GM12872 (cell line): ENCODE measurements at regions not wholly inside any gene's neighbourhood (a gene's known extent, or its start where the extent isn't known, plus 50 kb on each side); places are given as distances from the start of the nearest gene placed in this dataset.

Source experiments
- CTCF ChIP-seq: IDR thresholded peaks from 3 replicates; pipeline ENCODE4 v1.5.1; 2011; ENCODE audit warnings: low read depth, mild to moderate bottlenecking, low read length, moderate library complexity; ENCODE audit not compliant: insufficient read depth

DNA sequence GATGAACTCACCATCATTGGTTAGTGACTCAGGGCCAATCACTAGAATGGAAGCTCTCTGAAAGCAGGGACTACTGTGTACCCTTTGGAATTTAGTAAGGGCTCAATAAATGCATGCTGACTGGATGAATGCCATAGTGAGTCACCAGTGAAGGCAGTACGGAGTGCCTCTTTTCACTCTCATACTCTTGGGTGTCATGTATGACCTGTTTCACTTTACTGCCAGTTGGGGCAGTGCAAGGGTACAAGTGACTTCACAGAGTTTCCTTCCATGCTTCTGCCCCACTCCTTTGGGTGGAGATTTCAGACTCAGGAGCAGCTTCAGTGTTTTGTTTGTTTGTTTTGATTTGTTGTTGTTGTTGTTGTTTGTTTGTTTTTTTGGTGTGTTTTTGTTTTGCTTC lies 57.7 kb downstream of the SOX3 start:
- no peak for TF ChIP-seq CTCF

GRCh38 chrX:140440876-140441275 lies 64.0 kb downstream of the SOX3 start:
- TF ChIP-seq CTCF: no peak

GRCh38 chrX:140439476-140439875 lies 65.4 kb downstream of the SOX3 start:
- no peak for TF ChIP-seq CTCF

DNA sequence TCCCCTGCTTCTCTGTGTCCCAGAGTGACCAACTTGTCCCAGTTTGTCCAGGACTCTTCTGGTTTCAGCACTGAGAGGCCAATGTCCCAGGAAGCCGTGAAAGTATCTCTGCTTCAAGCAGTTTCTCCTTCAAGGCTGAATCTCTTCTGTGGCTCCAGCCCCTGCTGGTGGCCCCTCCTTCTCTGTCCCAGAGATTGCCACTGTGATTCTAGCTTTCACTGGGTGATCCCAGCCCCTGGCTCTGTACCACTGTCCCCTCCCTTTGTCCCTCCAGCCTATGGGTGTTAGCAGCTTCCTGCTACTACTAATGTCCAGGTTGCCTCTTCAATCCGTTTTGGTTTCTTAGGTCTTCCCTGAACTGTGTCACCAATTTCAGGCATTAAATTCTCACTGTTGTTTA lies 70.5 kb downstream of the SOX3 start:
- no peak for TF ChIP-seq CTCF

GRCh38 chrX:140433582-140433981 lies 71.3 kb downstream of the SOX3 start:
- TF ChIP-seq CTCF: no peak

GRCh38 chrX:140432346-140433175 lies 72.3 kb downstream of the SOX3 start:
- no peak for TF ChIP-seq CTCF

DNA sequence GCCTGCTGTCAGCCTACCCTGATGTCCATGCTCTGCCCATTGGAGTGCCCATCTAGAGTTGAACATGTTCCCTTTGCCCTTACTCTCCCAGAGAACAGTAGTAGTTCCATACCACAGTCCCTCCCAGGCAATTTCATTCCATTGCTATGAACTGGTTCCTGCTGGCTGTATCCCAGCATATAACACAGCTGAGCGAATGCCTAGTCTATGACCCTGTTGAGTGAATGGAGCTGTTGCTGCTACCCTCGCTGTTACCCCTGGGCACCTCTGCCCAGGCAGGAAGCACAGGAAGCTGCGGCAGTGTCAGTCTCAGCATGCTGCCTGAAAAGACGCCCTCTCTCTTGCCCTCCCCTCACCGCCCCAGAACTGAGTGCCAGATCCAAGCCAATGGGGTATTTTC lies 73.3 kb downstream of the SOX3 start:
- TF ChIP-seq CTCF: no peak
